HFF-Myc (cell line): ENCODE measurements at regions not wholly inside any gene's neighbourhood (a gene's known extent, or its start where the extent isn't known, plus 50 kb on each side); places are given as distances from the start of the nearest gene placed in this dataset.

Experiments
- DNase-seq: peaks from one replicate; pipeline ENCODE4 v3.0.0-alpha.2; 2011; ENCODE audit warnings: low read depth; ENCODE audit errors: extremely low read depth
- H3K4me3 ChIP-seq: replicated peaks from 2 replicates; pipeline ENCODE4 v1.5.1; 2011; ENCODE audit warnings: low read depth, mild to moderate bottlenecking, control low read depth, low read length
- CTCF ChIP-seq: IDR thresholded peaks from 2 replicates; pipeline ENCODE4 v1.5.1; 2012; ENCODE audit warnings: mild to moderate bottlenecking, low read depth, low read length, control low read depth; ENCODE audit errors: missing control alignments

- no peak for DNase-seq
- no peak overlapping the region for H3K4me3 ChIP-seq
- no peak for TF ChIP-seq CTCF
Measured at GRCh38 chr11:104329078-104329665, 165.2 kb upstream of the PDGFD start.

GRCh38 chr11:104328512-104328907, 164.6 kb upstream of the PDGFD start:
- DNase-seq = no peak
- TF ChIP-seq CTCF = no peak
- H3K4me3 ChIP-seq = no peak overlapping the region

- H3K4me3 ChIP-seq = no peak overlapping the region
- no peak for DNase-seq
- TF ChIP-seq CTCF = no peak
Measured at GRCh38 chr11:104327861-104328511, 164.0 kb upstream of the PDGFD start.

DNA sequence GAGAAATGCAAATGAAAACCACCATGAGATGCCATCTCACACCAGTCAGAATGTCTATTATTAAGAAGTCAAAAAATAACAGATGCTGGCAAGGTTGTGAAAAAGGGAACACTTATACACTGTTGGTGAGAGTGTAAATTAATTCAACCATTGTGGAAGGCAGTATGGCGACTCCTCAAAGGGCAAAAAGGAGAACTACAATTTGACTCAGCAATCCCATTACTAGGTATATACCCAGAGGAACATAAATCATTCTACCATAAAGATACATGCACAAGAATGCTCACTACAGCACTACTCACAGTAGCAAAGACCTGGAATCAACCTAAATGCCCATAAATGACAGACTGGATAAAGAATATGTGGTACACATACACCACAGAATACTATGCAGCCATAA, 161.1 kb upstream of the PDGFD start:
- no peak overlapping the region for H3K4me3 ChIP-seq
- DNase-seq = no peak
- no peak for TF ChIP-seq CTCF

DNA sequence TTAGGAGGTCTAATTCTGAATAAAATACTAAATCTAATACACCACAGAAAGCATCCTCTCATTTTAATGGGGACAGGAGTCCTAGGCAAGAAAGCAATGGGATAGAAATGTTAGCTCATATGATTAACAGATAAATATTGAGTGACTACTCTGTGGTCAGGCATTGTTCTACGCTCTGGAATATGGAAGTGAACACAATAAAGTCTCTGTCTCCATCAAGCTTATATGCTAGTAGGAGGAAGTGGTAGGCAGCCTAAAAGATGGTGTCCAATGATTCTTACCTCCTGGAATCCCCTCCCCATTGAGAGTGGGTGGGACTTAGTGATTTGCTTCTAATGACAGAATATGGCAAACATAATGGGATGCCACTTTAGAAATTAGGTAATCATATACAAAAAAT, 160.3 kb upstream of the PDGFD start:
- no peak for TF ChIP-seq CTCF
- DNase-seq = no peak
- H3K4me3 ChIP-seq = no peak overlapping the region

DNA sequence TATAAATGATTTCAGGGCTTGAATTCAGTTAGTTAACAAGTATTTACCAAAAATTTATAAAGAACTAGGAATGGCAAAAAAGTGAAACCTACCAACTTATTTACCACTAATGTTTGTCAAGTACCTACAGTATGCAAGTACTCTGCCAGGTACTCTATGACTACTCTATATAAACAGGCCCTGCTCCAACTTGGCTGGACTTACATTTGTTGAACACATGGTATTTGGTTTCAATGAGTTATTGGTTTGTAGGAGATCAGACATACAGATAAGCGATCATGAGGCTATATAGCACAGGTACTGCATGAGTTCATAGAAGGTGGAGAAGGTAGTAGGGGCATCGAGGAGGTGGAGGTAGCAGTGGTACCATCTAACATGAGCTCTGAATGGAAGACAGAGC, 159.9 kb upstream of the PDGFD start:
- no peak for DNase-seq
- H3K4me3 ChIP-seq = no peak overlapping the region

More for the DNA sequence above, 159.9 kb upstream of the PDGFD start:
- no peak for TF ChIP-seq CTCF
